Caco-2 (cell line): ENCODE measurements at regions not wholly inside any gene's neighbourhood (a gene's known extent, or its start where the extent isn't known, plus 50 kb on each side); places are given as distances from the start of the nearest gene placed in this dataset.

ENCODE experiments used
- BruUV-seq: library from RNA; stranded (reverse); fragments of 400-500 nt; replicated peaks from 2 replicates; lab custom pipeline; 2021; lab: Mats Ljungman, UMichigan
- CTCF ChIA-PET: fragments of 300-600 bp; sonication (Branson Sonifier 250); formaldehyde crosslinking; loops from one replicate; lab custom pipeline; 2022; ENCODE audit warnings: antibody characterized with exemption; lab: Charles Lee
- POLR2A ChIA-PET: fragments of 300-600 bp; sonication (Branson Sonifier 250); formaldehyde crosslinking; loops from one replicate; lab custom pipeline; 2022; ENCODE audit warnings: antibody characterized with exemption; lab: Charles Lee
- DNase-seq, 2 experiments: peaks; one replicate each; pipeline versions ENCODE4 v3.0.0 to v3.0.0-alpha.2; 2020 to 2022
- H3K27me3 ChIP-seq: replicated peaks from 2 replicates; pipeline ENCODE4 v1.6.0; 2011; ENCODE audit warnings: low read length; ENCODE audit not compliant: control insufficient read depth, insufficient read depth
- H3K36me3 ChIP-seq: 2 replicates; pipeline ENCODE4 v1.5.1; 2011; ENCODE audit warnings: low read length; ENCODE audit not compliant: control insufficient read depth, insufficient read depth
- H3K4me1 ChIP-seq: fragments of 250-450 bp; sonication (Bioruptor Pico); 2 replicates; pipeline ENCODE4 v1.5.1; 2020; ENCODE audit warnings: mild to moderate bottlenecking
- H3K4me3 ChIP-seq: 2 replicates; pipeline ENCODE4 v1.5.1; 2011; ENCODE audit warnings: low read depth, mild to moderate bottlenecking, control low read depth, low read length
- H3K9me3 ChIP-seq: fragments of 250-450 bp; sonication (Bioruptor Pico); 2 replicates; pipeline ENCODE4 v1.5.1; 2020; ENCODE audit warnings: mild to moderate bottlenecking, moderate library complexity
- H3K27ac Mint-ChIP-seq: one replicate; pipeline ENCODE4 v1.8.0; 2022; ENCODE audit warnings: mixed read lengths; ENCODE audit not compliant: unreplicated experiment
- H3K27me3 Mint-ChIP-seq: one replicate; pipeline ENCODE4 v1.8.0; 2022; ENCODE audit warnings: mixed read lengths; ENCODE audit not compliant: insufficient read depth, unreplicated experiment
- H3K36me3 Mint-ChIP-seq: one replicate; pipeline ENCODE4 v1.8.0; 2022; ENCODE audit warnings: mild to moderate bottlenecking, mixed read lengths; ENCODE audit not compliant: insufficient read depth, unreplicated experiment
- H3K4me1 Mint-ChIP-seq: one replicate; pipeline ENCODE4 v1.8.0; 2022; ENCODE audit warnings: low read depth, mixed read lengths; ENCODE audit not compliant: unreplicated experiment
- H3K4me3 Mint-ChIP-seq: one replicate; pipeline ENCODE4 v1.8.0; 2022; ENCODE audit warnings: mild to moderate bottlenecking, moderate library complexity, mixed read lengths; ENCODE audit not compliant: unreplicated experiment
- H3K9me3 Mint-ChIP-seq: one replicate; pipeline ENCODE4 v1.8.0; 2022; ENCODE audit warnings: mixed read lengths; ENCODE audit not compliant: unreplicated experiment
- CTCF ChIP-seq, 2 experiments: fragments of 200-600 bp in 1 of 2; IDR thresholded peaks; 1 replicate in 1 of 2; 2 replicates in 1 of 2; pipeline versions ENCODE4 v1.5.1 to v1.8.0; 2011 to 2022; ENCODE audit warnings: antibody characterized with exemption in 1 of 2, control low read depth in 1 of 2, inconsistent platforms in 1 of 2, low read depth in 1 of 2, low read length in 1 of 2, mild to moderate bottlenecking in 1 of 2, moderate library complexity in 1 of 2; ENCODE audit not compliant: insufficient read depth in 1 of 2, severe bottlenecking in 1 of 2, unreplicated experiment in 1 of 2
- intact Hi-C: fragments of 100-400 bp; cut with micrococcal nuclease; formaldehyde crosslinking; loops from one replicate; pipeline ENCODE4 v1.10.0; 2022; ENCODE audit not compliant: unreplicated experiment

- no peak for TF ChIP-seq CTCF (IDR thresholded peaks at IDR 0.05; ENCODE audit: insufficient read depth in 1 of 2, low read depth in 1 of 2, low read length in 1 of 2, severe bottlenecking in 1 of 2, unreplicated experiment in 1 of 2)
- Mint-ChIP-seq H3K4me1 (no peaks in the 10 kb centered on the region), H3K4me3 (no peak overlapping the region), H3K27ac (no peak overlapping the region), H3K9me3 (no peaks in the 10 kb centered on the region), H3K36me3 (no peaks in the 10 kb centered on the region), H3K27me3 (no peaks in the 10 kb centered on the region)
- no peak for DNase-seq
- BruUV-seq = no TSS peak
- ChIA-PET POLR2A (no interaction called here), CTCF (no interaction called here)
- no peaks in the 10 kb centered on the region; the same call in 1 of the 2 replicates for H3K9me3 ChIP-seq
- no peak overlapping the region for H3K4me3 ChIP-seq
- no peaks in the 10 kb centered on the region for H3K27me3 ChIP-seq
- H3K36me3 ChIP-seq = no peaks in the 10 kb centered on the region
- intact Hi-C loops = no loop called here
- H3K4me1 ChIP-seq = no peaks in the 10 kb centered on the region
Measured at GRCh38 chr9:115730396-115730795, 423.2 kb upstream of the PAPPA start.

- no peaks in the 10 kb centered on the region for H3K36me3 Mint-ChIP-seq
- intact Hi-C loops = no loop called here
- no peaks in the 10 kb centered on the region for H3K4me1 ChIP-seq
- ChIA-PET POLR2A (no interaction called here), CTCF (no interaction called here)
- no peak overlapping the region for H3K4me3 ChIP-seq
- H3K27ac Mint-ChIP-seq = no peak overlapping the region
- H3K27me3 ChIP-seq = no peaks in the 10 kb centered on the region
- no peaks in the 10 kb centered on the region for H3K4me1 Mint-ChIP-seq
- TF ChIP-seq CTCF (IDR thresholded peaks at IDR 0.05; ENCODE audit: insufficient read depth in 1 of 2, low read depth in 1 of 2, low read length in 1 of 2, severe bottlenecking in 1 of 2, unreplicated experiment in 1 of 2) = no peak
- BruUV-seq = no TSS peak
- DNase-seq = no peak
- H3K9me3 ChIP-seq = no peaks in the 10 kb centered on the region; the same call in 1 of the 2 replicates
- no peaks in the 10 kb centered on the region for H3K27me3 Mint-ChIP-seq
- H3K36me3 ChIP-seq = no peaks in the 10 kb centered on the region
- no peaks in the 10 kb centered on the region for H3K9me3 Mint-ChIP-seq
- H3K4me3 Mint-ChIP-seq = no peak overlapping the region
Measured at GRCh38 chr9:115730845-115731244, 422.7 kb upstream of the PAPPA start.

- Mint-ChIP-seq H3K27me3 (peaks cover 2% of the 10 kb centered on the region), H3K4me1 (no peaks in the 10 kb centered on the region), H3K36me3 (no peaks in the 10 kb centered on the region), H3K27ac (no peak overlapping the region), H3K9me3 (no peaks in the 10 kb centered on the region), H3K4me3 (no peak overlapping the region)
- H3K36me3 ChIP-seq = no peaks in the 10 kb centered on the region
- no peak for DNase-seq
- ChIA-PET CTCF (no interaction called here), POLR2A (no interaction called here)
- no peaks in the 10 kb centered on the region for H3K27me3 ChIP-seq
- BruUV-seq = no TSS peak
- H3K4me1 ChIP-seq = no peaks in the 10 kb centered on the region
- intact Hi-C loops = no loop called here
- H3K4me3 ChIP-seq = no peak overlapping the region
- H3K9me3 ChIP-seq = no peaks in the 10 kb centered on the region; the same call in 1 of the 2 replicates
- no peak for TF ChIP-seq CTCF (IDR thresholded peaks at IDR 0.05; ENCODE audit: insufficient read depth in 1 of 2, low read depth in 1 of 2, low read length in 1 of 2, severe bottlenecking in 1 of 2, unreplicated experiment in 1 of 2)
Measured at GRCh38 chr9:115733318-115734110, 420.1 kb upstream of the PAPPA start.
